NT2/D1 (cell line): ENCODE measurements at regions not wholly inside any gene's neighbourhood (a gene's known extent, or its start where the extent isn't known, plus 50 kb on each side); places are given as distances from the start of the nearest gene placed in this dataset.

ENCODE experiments used
- SUZ12 ChIP-seq: IDR thresholded peaks from 2 replicates; pipeline ENCODE4 v1.6.1; 2011; ENCODE audit not compliant: insufficient read length, insufficient read depth; ENCODE audit errors: extremely low read depth
- YY1 ChIP-seq: IDR thresholded peaks from 2 replicates; pipeline ENCODE4 v1.6.1; 2011; ENCODE audit not compliant: insufficient read length, insufficient read depth

- TF ChIP-seq YY1 = no peak
- TF ChIP-seq SUZ12 = no peak
These were observed 490.0 kb downstream of the SH2D4B start for GRCh38 chr10:81027706-81028105.
